ENCODE measurements at regions not wholly inside any gene's neighbourhood (a gene's known extent, or its start where the extent isn't known, plus 50 kb on each side); places are given as distances from the start of the nearest gene placed in this dataset.

DNA sequence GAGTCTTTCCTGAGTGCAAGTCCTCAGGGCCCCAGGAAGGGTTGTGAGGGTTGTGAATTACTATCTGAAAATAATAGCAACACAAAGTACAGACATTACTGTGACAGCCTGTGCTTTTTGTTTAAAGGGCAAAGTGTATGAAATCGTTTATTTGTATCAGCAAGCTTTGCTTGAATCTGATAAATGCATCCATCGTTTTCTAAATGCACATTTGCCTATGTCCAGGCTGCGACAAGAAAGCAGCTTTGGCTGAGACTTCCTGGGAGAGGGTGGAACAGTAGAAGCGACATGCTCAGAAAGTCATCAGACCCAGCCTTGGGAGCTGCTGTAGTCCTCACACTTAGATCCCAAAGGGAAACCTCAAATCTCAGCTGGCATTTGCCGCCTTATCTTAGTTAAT, 524.2 kb upstream of the SALL3 start:
- TF ChIP-seq, protein P1, sequence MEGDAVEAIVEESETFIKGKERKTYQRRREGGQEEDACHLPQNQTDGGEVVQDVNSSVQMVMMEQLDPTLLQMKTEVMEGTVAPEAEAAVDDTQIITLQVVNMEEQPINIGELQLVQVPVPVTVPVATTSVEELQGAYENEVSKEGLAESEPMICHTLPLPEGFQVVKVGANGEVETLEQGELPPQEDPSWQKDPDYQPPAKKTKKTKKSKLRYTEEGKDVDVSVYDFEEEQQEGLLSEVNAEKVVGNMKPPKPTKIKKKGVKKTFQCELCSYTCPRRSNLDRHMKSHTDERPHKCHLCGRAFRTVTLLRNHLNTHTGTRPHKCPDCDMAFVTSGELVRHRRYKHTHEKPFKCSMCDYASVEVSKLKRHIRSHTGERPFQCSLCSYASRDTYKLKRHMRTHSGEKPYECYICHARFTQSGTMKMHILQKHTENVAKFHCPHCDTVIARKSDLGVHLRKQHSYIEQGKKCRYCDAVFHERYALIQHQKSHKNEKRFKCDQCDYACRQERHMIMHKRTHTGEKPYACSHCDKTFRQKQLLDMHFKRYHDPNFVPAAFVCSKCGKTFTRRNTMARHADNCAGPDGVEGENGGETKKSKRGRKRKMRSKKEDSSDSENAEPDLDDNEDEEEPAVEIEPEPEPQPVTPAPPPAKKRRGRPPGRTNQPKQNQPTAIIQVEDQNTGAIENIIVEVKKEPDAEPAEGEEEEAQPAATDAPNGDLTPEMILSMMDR (IDR thresholded peaks at IDR 0.05; ENCODE audit: low read depth, low read length, poor library complexity, severe bottlenecking) = no peak
- no peak for TF ChIP-seq EZH2phosphoT487 (IDR thresholded peaks at IDR 0.05; ENCODE audit: borderline replicate concordance, low read length)
- H3F3A ChIP-seq (ENCODE audit: control insufficient read depth, insufficient read depth) = no peaks in the 10 kb centered on the region

GRCh38 chr18:78457011-78457410, 522.6 kb upstream of the SALL3 start:
- H3K4me2 ChIP-seq (ENCODE audit: low read length) = no peak overlapping the region
- no peak overlapping the region for H3K27ac ChIP-seq (ENCODE audit: low read depth, low read length)
- H3K27me3 ChIP-seq (ENCODE audit: control insufficient read depth, low read length) = no peaks in the 10 kb centered on the region
- no peaks in the 10 kb centered on the region for H3K9me3 ChIP-seq (ENCODE audit: control insufficient read depth, insufficient read depth, low read length)
- no peak overlapping the region for H3K4me3 ChIP-seq (ENCODE audit: low read length)
- no peaks in the 10 kb centered on the region for H3F3A ChIP-seq (ENCODE audit: control insufficient read depth, insufficient read depth)
- H4K20me1 ChIP-seq (ENCODE audit: control insufficient read depth, insufficient read depth, low read depth, low read length) = no peaks in the 10 kb centered on the region
- no peaks in the 10 kb centered on the region for H3K4me1 ChIP-seq (ENCODE audit: control insufficient read depth, low read length)
- no peaks in the 10 kb centered on the region for H3K9me2 ChIP-seq (replicated peaks; ENCODE audit: control insufficient read depth, low read length)
- H3K36me3 ChIP-seq (ENCODE audit: control insufficient read depth, low read length) = no peaks in the 10 kb centered on the region
- no peak for TF ChIP-seq EZH2phosphoT487 (IDR thresholded peaks at IDR 0.05; ENCODE audit: borderline replicate concordance, low read length)
- TF ChIP-seq, protein P1 (IDR thresholded peaks at IDR 0.05; ENCODE audit: low read depth, low read length, poor library complexity, severe bottlenecking) = no peak
- no peaks in the 10 kb centered on the region for H3K79me2 ChIP-seq (ENCODE audit: control insufficient read depth, low read length)

More for the DNA sequence above, 524.2 kb upstream of the SALL3 start:
- Histone ChIP-seq H3K4me1 (ENCODE audit: control insufficient read depth, low read length) (no peaks in the 10 kb centered on the region), H3K79me2 (ENCODE audit: control insufficient read depth, low read length) (no peaks in the 10 kb centered on the region), H3K4me3 (ENCODE audit: low read length) (no peak overlapping the region), H3K36me3 (ENCODE audit: control insufficient read depth, low read length) (no peaks in the 10 kb centered on the region), H4K20me1 (ENCODE audit: control insufficient read depth, insufficient read depth, low read depth, low read length) (no peaks in the 10 kb centered on the region), H3K9me2 (replicated peaks; ENCODE audit: control insufficient read depth, low read length) (no peaks in the 10 kb centered on the region), H3K27me3 (ENCODE audit: control insufficient read depth, low read length) (no peaks in the 10 kb centered on the region), H3K4me2 (ENCODE audit: low read length) (no peak overlapping the region), H3K27ac (ENCODE audit: low read depth, low read length) (no peak overlapping the region), H3K9me3 (ENCODE audit: control insufficient read depth, insufficient read depth, low read length) (no peaks in the 10 kb centered on the region)

DNA sequence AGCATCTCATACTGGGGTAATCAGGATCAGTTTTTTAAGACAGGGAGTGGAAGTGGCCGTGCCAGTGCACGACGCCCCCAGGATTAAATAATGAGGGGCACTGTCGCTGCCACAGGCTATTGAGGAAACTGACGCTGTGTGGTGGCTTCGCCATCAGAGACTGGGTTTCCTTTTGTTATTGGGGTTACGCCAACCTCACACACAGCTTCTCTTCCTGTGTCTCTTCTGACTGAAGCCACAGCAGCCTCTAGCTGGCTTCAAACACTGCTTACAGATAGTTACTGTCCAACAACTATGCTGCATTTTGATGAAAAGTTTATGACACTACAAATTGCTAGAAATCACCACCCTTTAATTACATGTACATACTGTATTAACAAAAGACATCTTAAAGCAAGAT, 521.9 kb upstream of the SALL3 start:
- no peaks in the 10 kb centered on the region for H3K9me2 ChIP-seq (replicated peaks; ENCODE audit: control insufficient read depth, low read length)
- TF ChIP-seq, protein P1 (IDR thresholded peaks at IDR 0.05; ENCODE audit: low read depth, low read length, poor library complexity, severe bottlenecking) = no peak
- TF ChIP-seq EZH2phosphoT487 (IDR thresholded peaks at IDR 0.05; ENCODE audit: borderline replicate concordance, low read length) = no peak
- H3K36me3 ChIP-seq (ENCODE audit: control insufficient read depth, low read length) = no peaks in the 10 kb centered on the region

DNA sequence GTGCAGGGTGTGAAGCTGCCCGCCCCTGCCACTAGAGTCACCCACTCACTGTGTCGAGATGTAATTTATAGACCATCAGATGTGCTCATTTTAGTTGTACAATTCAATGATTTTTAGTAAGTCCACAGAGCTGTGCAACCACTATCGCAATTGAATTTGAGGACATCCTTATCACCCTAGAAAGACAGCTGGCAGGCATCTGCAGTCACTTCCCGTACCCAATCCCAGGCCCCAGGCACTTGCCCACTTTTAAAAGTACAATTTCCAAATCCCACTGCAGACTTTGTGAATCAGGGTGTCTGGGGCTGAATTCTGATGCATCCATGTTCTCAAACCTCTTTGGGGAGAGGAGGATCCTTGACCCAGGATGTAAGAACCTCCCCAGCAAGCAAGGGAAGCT, 521.3 kb upstream of the SALL3 start:
- Histone ChIP-seq H3K27ac (ENCODE audit: low read depth, low read length) (no peak overlapping the region), H3K79me2 (ENCODE audit: control insufficient read depth, low read length) (no peaks in the 10 kb centered on the region), H3K27me3 (ENCODE audit: control insufficient read depth, low read length) (no peaks in the 10 kb centered on the region), H3K4me3 (ENCODE audit: low read length) (no peak overlapping the region), H3K9me2 (replicated peaks; ENCODE audit: control insufficient read depth, low read length) (no peaks in the 10 kb centered on the region), H3K9me3 (ENCODE audit: control insufficient read depth, insufficient read depth, low read length) (no peaks in the 10 kb centered on the region), H3K4me2 (ENCODE audit: low read length) (no peak overlapping the region), H3K36me3 (ENCODE audit: control insufficient read depth, low read length) (no peaks in the 10 kb centered on the region), H3F3A (ENCODE audit: control insufficient read depth, insufficient read depth) (no peaks in the 10 kb centered on the region), H4K20me1 (ENCODE audit: control insufficient read depth, insufficient read depth, low read depth, low read length) (no peaks in the 10 kb centered on the region), H3K4me1 (ENCODE audit: control insufficient read depth, low read length) (no peaks in the 10 kb centered on the region)
- TF ChIP-seq EZH2phosphoT487 (IDR thresholded peaks at IDR 0.05; ENCODE audit: borderline replicate concordance, low read length) = no peak
- TF ChIP-seq, protein P1 (IDR thresholded peaks at IDR 0.05; ENCODE audit: low read depth, low read length, poor library complexity, severe bottlenecking) = no peak

More for the DNA sequence above, 521.9 kb upstream of the SALL3 start:
- Histone ChIP-seq H3K27me3 (ENCODE audit: control insufficient read depth, low read length) (no peaks in the 10 kb centered on the region), H3K79me2 (ENCODE audit: control insufficient read depth, low read length) (no peaks in the 10 kb centered on the region), H4K20me1 (ENCODE audit: control insufficient read depth, insufficient read depth, low read depth, low read length) (no peaks in the 10 kb centered on the region), H3K9me3 (ENCODE audit: control insufficient read depth, insufficient read depth, low read length) (no peaks in the 10 kb centered on the region), H3K27ac (ENCODE audit: low read depth, low read length) (no peak overlapping the region), H3K4me3 (ENCODE audit: low read length) (no peak overlapping the region), H3K4me2 (ENCODE audit: low read length) (no peak overlapping the region), H3K4me1 (ENCODE audit: control insufficient read depth, low read length) (no peaks in the 10 kb centered on the region), H3F3A (ENCODE audit: control insufficient read depth, insufficient read depth) (no peaks in the 10 kb centered on the region)
